Activated T-helper 17 cell treated with anti-CD3 and anti-CD28 coated beads, Interleukin-2, amount 50 U/mL, for 72 hours (primary cell): ENCODE measurements at regions not wholly inside any gene's neighbourhood (a gene's known extent, or its start where the extent isn't known, plus 50 kb on each side); places are given as distances from the start of the nearest gene placed in this dataset.

Experiments
- ATAC-seq: fragments of 150-1000 bp; cut with Tn5 transposase; replicated peaks from 2 replicates; pipeline ENCODE4 v1.10.0; 2021; ENCODE audit warnings: mild to moderate bottlenecking, moderate library complexity
- H3K27ac Mint-ChIP-seq: one replicate; pipeline ENCODE4 v1.8.0; 2022; ENCODE audit warnings: mixed read lengths
- H3K27me3 Mint-ChIP-seq: one replicate; pipeline ENCODE4 v1.8.0; 2022; ENCODE audit warnings: mixed read lengths
- H3K36me3 Mint-ChIP-seq: one replicate; pipeline ENCODE4 v1.8.0; 2022; ENCODE audit warnings: low read depth, mild to moderate bottlenecking, mixed read lengths
- H3K4me1 Mint-ChIP-seq: one replicate; pipeline ENCODE4 v1.8.0; 2022; ENCODE audit warnings: mixed read lengths
- H3K4me3 Mint-ChIP-seq: one replicate; pipeline ENCODE4 v1.8.0; 2022; ENCODE audit warnings: mild to moderate bottlenecking, mixed read lengths
- H3K9me3 Mint-ChIP-seq: one replicate; pipeline ENCODE4 v1.8.0; 2022; ENCODE audit warnings: mixed read lengths

DNA sequence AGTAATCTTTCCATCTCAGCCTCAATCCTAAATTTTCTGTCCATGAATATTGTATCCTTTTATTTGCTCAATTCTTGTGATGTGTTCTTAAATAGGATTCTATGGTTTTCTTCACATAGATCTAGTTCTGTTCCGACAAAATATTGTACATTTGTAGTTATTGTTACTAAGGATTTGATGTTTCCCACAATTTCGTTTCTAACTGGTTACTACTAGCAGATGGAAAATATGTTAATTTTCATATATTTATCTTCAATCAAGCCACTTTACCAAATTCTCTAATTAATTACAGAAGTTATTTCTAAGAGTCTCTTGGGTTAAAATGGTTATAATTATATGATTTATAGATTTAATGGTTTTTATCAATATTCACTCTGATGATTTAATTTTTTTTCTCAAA, 60.3 kb downstream of the SEC61B start:
- H3K4me1 Mint-ChIP-seq: no peaks in the 10 kb centered on the region
- H3K4me3 Mint-ChIP-seq: no peak overlapping the region
- no peaks in the 10 kb centered on the region for H3K9me3 Mint-ChIP-seq
- H3K27ac Mint-ChIP-seq: no peak overlapping the region
- H3K27me3 Mint-ChIP-seq: peaks cover 11% of the 10 kb centered on the region
- no peaks in the 10 kb centered on the region for H3K36me3 Mint-ChIP-seq
- ATAC-seq: no peak

DNA sequence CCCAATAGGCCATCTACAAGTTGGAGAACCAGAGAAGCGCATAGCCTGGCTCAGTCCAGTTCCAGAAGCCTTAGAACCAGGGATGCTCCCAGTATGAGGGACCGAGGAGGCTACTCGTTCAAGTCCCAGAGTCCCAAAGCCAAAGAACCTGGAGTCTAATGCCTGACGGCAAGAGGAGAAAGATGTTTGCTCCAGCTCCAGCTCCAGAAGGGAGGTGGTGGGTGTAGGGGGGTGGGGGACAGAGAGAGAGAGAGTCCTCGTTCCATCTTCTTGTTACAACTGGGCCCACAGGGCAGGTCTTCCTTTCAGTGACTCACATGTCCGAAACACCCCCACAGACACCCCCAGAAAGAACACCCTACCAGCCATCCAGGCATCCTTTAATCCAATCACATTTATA, 63.9 kb downstream of the SEC61B start:
- Mint-ChIP-seq H3K9me3 (no peaks in the 10 kb centered on the region), H3K27ac (no peak overlapping the region), H3K27me3 (peaks cover 19% of the 10 kb centered on the region), H3K4me3 (no peak overlapping the region), H3K36me3 (no peaks in the 10 kb centered on the region), H3K4me1 (no peaks in the 10 kb centered on the region)
- no peak for ATAC-seq

DNA sequence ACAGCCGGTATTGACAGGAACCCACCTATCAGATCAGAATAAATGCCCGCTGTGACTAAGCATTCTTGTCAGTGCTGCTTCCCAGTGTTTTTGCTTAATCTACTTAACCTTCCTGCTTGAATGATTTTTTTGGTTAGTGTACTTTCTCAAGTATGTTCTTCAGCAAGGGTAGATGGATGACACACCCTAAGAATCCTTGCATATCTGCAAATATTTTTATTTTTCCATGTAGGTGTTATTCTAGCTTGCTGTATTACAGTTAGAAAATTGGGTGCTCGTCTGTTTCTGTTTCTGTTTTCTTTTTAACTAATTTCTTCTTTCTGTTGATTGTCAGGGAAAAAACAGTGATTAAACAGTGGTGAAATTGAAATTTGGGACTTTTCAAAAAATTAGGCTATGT, 64.5 kb downstream of the SEC61B start:
- no peak for ATAC-seq
- Mint-ChIP-seq H3K36me3 (no peaks in the 10 kb centered on the region), H3K4me3 (no peak overlapping the region), H3K4me1 (no peaks in the 10 kb centered on the region), H3K27me3 (peaks cover 19% of the 10 kb centered on the region), H3K27ac (no peak overlapping the region), H3K9me3 (no peaks in the 10 kb centered on the region)

DNA sequence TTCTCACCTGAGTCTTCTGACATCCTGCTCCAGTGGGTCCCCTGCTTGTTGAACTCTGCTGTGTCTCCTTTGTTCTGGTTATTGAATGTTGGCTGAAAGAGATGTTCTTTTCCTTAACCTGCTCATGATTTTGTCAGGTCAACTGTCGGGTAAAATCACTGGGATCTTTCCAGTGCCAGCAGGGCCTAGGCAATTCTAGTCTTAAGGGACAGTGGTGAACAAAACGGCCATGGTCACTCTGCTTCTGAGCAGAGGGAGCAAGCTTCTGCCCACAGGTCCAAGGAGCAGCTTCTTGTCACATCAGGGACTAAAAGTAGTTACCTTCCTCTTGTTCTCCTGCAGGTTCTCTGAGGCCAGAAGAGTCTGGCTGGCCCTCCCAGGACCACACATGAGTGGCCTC, 65.6 kb downstream of the SEC61B start:
- Mint-ChIP-seq H3K9me3 (no peaks in the 10 kb centered on the region), H3K4me3 (no peak overlapping the region), H3K27ac (no peak overlapping the region), H3K36me3 (no peaks in the 10 kb centered on the region), H3K4me1 (no peaks in the 10 kb centered on the region), H3K27me3 (peaks cover 25% of the 10 kb centered on the region)
- ATAC-seq: no peak

DNA sequence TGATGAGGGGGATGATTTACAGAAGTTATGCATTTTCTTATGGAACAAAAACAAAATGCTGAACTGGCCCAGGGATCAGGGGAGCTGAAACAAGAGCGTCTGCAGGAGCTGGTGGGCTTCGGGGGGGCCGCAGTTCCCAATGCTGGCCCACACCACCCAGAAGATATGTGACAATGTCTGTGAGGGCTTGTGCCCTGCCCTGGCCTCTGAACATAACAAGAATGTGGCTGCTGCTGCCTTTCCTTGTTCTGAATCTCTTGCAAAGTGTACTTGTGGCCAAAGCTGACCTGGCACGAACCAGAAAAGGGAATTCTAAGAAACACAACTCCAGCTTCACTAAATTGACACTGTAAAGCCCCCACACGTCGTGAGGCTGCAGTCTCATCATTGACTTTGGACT, 66.7 kb downstream of the SEC61B start:
- peaks cover 21% of the 10 kb centered on the region for H3K27me3 Mint-ChIP-seq
- no peaks in the 10 kb centered on the region for H3K9me3 Mint-ChIP-seq
- ATAC-seq: no peak

DNA sequence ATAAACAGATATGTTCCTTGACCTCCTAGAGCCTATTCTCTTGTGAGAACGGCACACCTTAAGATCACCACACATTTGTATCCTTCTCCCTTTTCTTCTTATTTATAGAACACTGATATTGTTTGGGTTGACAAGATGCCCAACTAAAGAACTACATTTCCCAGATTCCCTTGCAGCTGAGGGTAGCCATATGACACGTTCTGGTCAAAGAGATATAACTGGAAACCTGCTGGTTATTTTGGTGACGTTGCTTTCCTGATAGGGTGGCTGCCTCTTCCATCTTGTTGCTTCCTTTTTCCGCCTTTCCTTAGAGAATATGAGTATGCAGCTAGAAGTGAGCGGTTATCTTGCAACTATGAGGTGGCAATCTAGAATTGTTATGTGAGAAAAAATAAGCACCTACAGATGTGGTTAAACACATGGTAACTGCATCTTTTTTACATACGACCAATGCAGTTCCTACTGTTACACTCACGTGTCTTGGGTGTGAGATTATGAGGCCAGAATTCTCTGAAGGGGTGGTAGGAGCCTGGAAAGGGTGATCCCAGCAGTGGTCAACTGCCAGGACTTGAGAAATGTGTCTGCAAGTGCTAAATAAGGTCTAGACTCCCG, 72.9 kb downstream of the SEC61B start:
- H3K27ac Mint-ChIP-seq: no peak overlapping the region
- no peaks in the 10 kb centered on the region for H3K9me3 Mint-ChIP-seq
- no peak overlapping the region for H3K4me3 Mint-ChIP-seq
- H3K36me3 Mint-ChIP-seq: no peaks in the 10 kb centered on the region
- H3K4me1 Mint-ChIP-seq: no peaks in the 10 kb centered on the region
- ATAC-seq: no peak
- peaks cover 11% of the 10 kb centered on the region for H3K27me3 Mint-ChIP-seq

More for the DNA sequence above, 66.7 kb downstream of the SEC61B start:
- H3K4me3 Mint-ChIP-seq: no peak overlapping the region
- no peak overlapping the region for H3K27ac Mint-ChIP-seq
- no peaks in the 10 kb centered on the region for H3K36me3 Mint-ChIP-seq
- H3K4me1 Mint-ChIP-seq: no peaks in the 10 kb centered on the region

DNA sequence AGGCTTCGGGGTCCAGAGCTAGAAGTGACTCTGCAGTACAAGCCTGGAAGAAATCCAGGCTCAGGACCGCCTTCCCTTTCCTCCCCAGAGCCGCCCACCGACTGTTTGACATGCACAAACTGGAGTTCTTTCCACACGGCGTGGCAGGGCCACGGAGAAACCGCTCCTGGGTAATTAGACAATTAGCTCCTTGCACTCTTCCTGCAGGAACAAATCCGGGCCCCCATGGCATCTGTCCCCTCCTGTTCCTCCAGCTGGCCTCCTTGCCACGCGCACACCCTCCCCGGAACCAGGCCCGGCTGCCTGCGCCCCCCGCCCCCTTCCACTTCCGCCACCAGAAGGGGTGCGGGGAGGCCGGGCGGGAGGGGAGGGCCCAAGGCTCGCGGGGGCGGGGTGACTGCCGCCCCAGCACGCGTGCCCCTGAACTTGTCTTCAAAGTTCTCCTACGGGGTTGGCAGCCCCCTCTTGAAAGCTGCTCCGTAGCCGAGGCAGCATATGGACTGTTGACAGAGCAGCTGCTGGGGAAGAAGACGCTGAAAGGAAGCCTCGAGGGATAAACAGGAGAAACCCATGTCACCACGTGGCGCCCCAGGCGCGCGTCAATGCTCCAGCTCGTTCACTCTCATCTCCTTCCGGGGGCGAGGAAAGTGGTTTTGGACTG, 74.3 kb downstream of the SEC61B start:
- Mint-ChIP-seq H3K27me3 (peaks cover 11% of the 10 kb centered on the region), H3K9me3 (no peaks in the 10 kb centered on the region), H3K4me1 (no peaks in the 10 kb centered on the region), H3K27ac (no peak overlapping the region), H3K4me3 (no peak overlapping the region), H3K36me3 (no peaks in the 10 kb centered on the region)
- no peak for ATAC-seq

DNA sequence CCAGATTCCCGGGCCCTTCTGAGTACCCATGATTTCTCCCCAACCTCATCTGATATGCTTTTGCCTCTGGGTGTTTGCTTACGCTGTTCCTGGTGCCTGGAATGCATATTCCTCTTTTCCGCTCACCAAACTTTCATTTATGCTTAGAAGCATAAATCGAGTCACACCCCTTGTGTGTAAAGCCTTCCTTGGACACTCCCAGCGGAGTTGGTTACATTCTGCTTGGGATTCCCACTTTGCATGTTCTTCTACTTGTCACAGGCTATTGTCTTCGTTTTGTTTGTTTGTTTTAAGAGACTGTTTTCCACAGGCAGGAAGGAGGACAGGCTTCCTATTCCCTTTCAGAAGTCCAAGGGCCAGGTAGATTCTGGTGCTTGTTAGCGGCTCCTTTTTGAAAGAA, 76.5 kb downstream of the SEC61B start:
- Mint-ChIP-seq H3K4me3 (no peak overlapping the region), H3K4me1 (no peaks in the 10 kb centered on the region), H3K27me3 (peaks cover 9% of the 10 kb centered on the region), H3K36me3 (no peaks in the 10 kb centered on the region), H3K9me3 (no peaks in the 10 kb centered on the region), H3K27ac (no peak overlapping the region)
- ATAC-seq: no peak

DNA sequence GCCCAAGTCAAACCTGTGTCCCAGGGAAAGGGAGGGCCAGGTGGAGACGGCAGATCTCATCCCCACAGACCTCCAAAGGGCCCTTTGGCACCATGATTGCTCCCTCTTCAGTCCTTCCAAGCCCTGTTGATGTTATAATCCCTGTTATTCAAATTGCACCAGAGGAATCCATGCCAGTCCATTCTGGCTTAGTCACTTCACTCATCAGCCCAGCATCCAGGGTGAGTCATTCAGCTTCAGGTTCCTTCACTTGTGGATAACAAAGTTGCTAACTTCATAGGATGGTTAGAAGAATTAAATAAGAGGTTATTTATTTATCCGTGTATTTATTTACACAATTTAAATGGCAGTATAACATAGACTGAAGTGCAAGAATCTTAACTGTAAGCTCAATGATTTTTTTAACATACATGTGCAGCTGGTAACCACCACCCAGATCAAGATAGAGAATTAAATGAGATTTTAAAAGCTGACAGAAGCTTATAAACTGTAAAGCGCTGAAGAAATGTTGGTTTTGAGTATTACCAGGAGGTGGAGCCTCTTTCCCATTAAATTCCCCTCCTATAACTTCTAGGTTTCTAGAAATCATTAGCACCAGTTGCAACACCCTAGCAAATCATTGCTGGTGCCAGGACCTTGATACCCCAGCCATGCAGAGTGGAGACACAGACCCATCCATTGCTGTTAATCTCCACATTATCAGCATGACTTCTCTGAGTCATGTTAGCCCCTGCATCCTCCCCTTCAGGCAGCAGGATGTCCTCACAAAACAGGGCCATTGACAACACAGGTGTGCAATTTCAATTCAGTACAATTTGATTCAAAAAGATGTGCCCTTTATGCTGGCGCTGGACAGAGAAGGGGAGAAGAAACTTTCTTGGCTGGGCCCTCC, 77.4 kb downstream of the SEC61B start:
- Mint-ChIP-seq H3K27ac (no peak overlapping the region), H3K27me3 (peaks cover 6% of the 10 kb centered on the region), H3K4me3 (no peak overlapping the region)

DNA sequence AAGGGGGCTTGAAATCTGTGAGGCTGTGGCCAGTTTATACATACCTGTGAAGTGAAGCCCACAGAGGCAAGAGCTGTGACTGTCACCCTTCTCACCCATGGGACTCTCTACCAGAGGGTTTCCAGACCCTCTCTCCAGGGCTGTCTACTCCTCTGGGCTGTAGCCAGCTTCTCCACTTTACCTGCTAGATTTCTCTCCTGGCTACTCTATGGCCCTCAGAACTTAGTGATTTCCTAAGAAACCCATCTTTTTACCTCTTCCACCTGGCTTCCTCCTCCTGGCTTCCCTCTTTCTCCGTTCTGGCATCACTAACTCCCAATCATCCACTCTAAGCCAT, 78.0 kb downstream of the SEC61B start:
- H3K27me3 Mint-ChIP-seq: peaks cover 6% of the 10 kb centered on the region
- no peak for ATAC-seq
- no peak overlapping the region for H3K27ac Mint-ChIP-seq
- H3K4me3 Mint-ChIP-seq: no peak overlapping the region
- no peaks in the 10 kb centered on the region for H3K4me1 Mint-ChIP-seq
- H3K9me3 Mint-ChIP-seq: no peaks in the 10 kb centered on the region
- no peaks in the 10 kb centered on the region for H3K36me3 Mint-ChIP-seq

More for the DNA sequence above, 77.4 kb downstream of the SEC61B start:
- no peak for ATAC-seq
- Mint-ChIP-seq H3K9me3 (no peaks in the 10 kb centered on the region), H3K36me3 (no peaks in the 10 kb centered on the region), H3K4me1 (no peaks in the 10 kb centered on the region)

DNA sequence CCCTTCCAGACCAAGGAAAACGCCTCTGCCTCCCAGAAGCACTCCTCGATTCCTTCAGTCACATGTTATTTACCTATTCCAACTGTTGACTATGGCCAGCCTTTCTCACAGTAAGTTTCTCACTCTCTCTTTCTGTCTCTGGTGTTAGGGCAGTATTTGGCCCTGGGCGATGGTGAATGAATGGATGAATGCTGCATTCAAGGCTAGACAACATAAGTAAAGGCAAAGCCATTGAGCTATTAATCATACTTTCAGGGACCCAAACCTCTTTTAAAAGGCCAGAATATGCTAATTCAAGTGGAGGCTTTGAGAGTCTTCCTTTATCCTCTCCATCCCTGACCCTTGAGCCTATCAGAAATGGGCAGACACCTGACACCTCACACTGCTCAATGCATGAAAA, 78.5 kb downstream of the SEC61B start:
- no peaks in the 10 kb centered on the region for H3K36me3 Mint-ChIP-seq
- no peaks in the 10 kb centered on the region for H3K9me3 Mint-ChIP-seq
- H3K4me3 Mint-ChIP-seq: no peak overlapping the region

DNA sequence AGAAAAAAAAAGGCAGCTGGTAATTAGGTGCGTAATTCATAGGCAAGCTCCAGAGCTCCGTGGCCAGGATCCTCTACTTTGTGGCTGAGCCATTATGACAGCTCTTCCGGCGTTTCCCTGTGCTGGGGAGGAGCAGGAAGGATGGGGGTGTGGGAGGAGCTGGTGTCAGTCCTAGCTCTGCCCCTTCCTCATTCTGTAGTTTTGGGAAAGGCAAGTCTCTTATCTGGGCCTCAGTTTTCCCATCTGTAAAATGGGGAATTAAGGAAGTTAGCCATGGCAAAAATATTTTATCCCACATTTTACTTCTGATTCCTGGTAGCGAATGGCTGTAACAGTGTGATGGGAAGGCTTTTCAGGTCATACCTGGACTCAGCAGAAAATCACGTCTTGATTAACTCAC, 81.1 kb downstream of the SEC61B start:
- ATAC-seq: no peak
- Mint-ChIP-seq H3K27me3 (peaks cover 4% of the 10 kb centered on the region), H3K4me1 (no peaks in the 10 kb centered on the region), H3K27ac (no peak overlapping the region), H3K4me3 (no peak overlapping the region), H3K36me3 (no peaks in the 10 kb centered on the region), H3K9me3 (no peaks in the 10 kb centered on the region)

More for the DNA sequence above, 78.5 kb downstream of the SEC61B start:
- H3K27ac Mint-ChIP-seq: no peak overlapping the region
- H3K27me3 Mint-ChIP-seq: peaks cover 6% of the 10 kb centered on the region
- ATAC-seq: no peak
- no peaks in the 10 kb centered on the region for H3K4me1 Mint-ChIP-seq

DNA sequence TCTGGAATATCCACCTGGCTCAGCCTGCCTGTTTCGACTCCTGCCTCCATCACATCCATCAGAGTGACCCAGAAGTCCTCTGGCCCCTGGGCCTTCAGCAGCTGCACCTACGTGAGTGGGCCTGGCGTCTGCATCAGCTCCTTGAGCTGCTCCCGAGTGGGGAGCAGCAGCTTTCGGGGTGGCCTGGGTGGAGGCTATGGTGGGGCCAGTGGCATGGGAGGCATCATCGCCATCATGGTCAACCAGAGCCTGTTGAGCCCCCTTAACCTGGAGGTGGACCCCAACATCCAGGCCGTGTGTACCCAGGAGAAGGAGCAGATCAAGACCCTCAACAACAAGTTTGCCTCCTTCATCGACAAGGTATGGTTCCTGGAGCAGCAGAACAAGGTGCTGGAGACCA, 83.0 kb downstream of the SEC61B start:
- H3K4me3 Mint-ChIP-seq: no peak overlapping the region
- peaks cover 9% of the 10 kb centered on the region for H3K27me3 Mint-ChIP-seq
- no peaks in the 10 kb centered on the region for H3K36me3 Mint-ChIP-seq
- no peaks in the 10 kb centered on the region for H3K4me1 Mint-ChIP-seq
- no peak for ATAC-seq
- no peak overlapping the region for H3K27ac Mint-ChIP-seq
- no peaks in the 10 kb centered on the region for H3K9me3 Mint-ChIP-seq

DNA sequence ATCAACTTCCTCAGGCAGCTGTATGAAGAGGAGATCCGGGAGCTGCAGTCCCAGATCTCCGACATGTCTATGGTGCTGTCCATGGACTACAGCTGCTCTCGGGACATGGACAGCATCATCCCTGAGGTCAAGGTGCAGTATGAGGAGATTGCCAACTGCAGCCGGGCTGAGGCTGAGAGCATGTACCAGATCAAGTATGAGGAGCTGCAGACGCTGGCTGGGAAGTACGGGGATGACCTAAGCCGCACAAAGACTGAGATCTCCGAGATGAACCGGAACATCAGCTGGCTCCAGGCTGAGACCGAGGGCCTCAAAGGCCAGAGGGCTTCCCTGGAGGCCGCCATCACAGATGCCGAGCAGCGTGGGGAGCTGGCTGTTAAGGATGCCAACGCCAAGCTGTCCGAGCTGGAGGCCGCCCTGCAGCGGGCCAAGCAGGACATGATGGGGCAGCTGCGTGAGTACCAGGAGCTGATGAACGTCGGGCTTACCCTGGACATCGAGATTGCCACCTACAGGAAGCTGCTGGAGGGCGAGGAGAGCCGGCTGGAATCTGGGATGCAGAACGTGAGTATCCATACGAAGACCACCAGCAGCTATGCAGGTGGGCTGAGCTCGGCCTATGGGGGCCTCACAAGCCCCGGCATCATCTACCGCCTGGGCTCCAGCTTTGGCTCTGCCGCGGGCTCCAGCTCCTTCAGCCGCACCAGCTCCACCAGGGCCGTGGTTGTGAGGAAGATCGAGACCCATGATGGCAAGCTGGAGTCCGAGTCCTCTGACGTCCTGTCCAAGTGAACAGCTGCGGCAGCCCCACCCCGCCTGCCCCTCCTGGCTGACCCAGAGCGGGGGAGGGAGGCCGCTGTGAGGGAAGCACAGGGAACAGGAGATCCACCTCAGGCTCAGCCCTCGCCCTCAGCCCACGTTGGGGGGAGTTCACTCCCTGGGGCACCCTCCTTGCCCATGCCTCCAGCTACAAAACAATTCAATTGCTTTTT, 84.0 kb downstream of the SEC61B start:
- Mint-ChIP-seq H3K4me3 (no peak overlapping the region), H3K27ac (no peak overlapping the region), H3K36me3 (no peaks in the 10 kb centered on the region), H3K9me3 (no peaks in the 10 kb centered on the region), H3K4me1 (no peaks in the 10 kb centered on the region), H3K27me3 (peaks cover 9% of the 10 kb centered on the region)
- ATAC-seq: no peak
